Activated T-helper 1 cell treated with anti-CD3 and anti-CD28 coated beads, Interleukin-12 subunit alpha, Interleukin-12 subunit beta, Interleukin-2, Interleukin-4 antibody, amounts not matched to agents 30 ng/mL and 10 ng/mL and 1 ng/mL, durations not matched to agents 14 hours and 24 hours and 36 hours (primary cell): ENCODE measurements at regions not wholly inside any gene's neighbourhood (a gene's known extent, or its start where the extent isn't known, plus 50 kb on each side); places are given as distances from the start of the nearest gene placed in this dataset.
"Not testable (repeated sequence)": the region's sequence is repeated elsewhere in the genome, so short reads cannot be mapped to it uniquely, and the experiment has no call there.

Experiments used
- DNase-seq: peaks from one replicate; pipeline ENCODE4 v3.0.0; 2021; ENCODE audit warnings: low spot score
- H3K27ac Mint-ChIP-seq: one replicate; pipeline ENCODE4 v1.8.0; 2021; ENCODE audit warnings: mild to moderate bottlenecking, mixed read lengths
- H3K27me3 Mint-ChIP-seq: one replicate; pipeline ENCODE4 v1.8.0; 2022; ENCODE audit warnings: mild to moderate bottlenecking, moderate library complexity, mixed read lengths; ENCODE audit not compliant: insufficient read depth
- H3K36me3 Mint-ChIP-seq: one replicate; pipeline ENCODE4 v1.8.0; 2021; ENCODE audit warnings: low read depth, mixed read lengths
- H3K4me1 Mint-ChIP-seq: one replicate; pipeline ENCODE4 v1.8.0; 2021; ENCODE audit warnings: low read depth, mixed read lengths
- H3K4me3 Mint-ChIP-seq: one replicate; pipeline ENCODE4 v1.8.0; 2021; ENCODE audit warnings: mild to moderate bottlenecking, moderate library complexity, mixed read lengths
- H3K9me3 Mint-ChIP-seq: one replicate; pipeline ENCODE4 v1.8.0; 2021; ENCODE audit warnings: mixed read lengths
- intact Hi-C: fragments of 100-400 bp; cut with micrococcal nuclease; formaldehyde crosslinking; loops from one replicate; pipeline ENCODE4 v1.15.1; 2024

- intact Hi-C loops: no loop called here
- no peak overlapping the region for H3K27ac Mint-ChIP-seq
- no peaks in the 10 kb centered on the region for H3K36me3 Mint-ChIP-seq
- no peak for DNase-seq
- no peak overlapping the region for H3K4me3 Mint-ChIP-seq
- peaks cover 8% of the 10 kb centered on the region for H3K4me1 Mint-ChIP-seq
- no peaks in the 10 kb centered on the region for H3K9me3 Mint-ChIP-seq
- H3K27me3 Mint-ChIP-seq: peaks cover 40% of the 10 kb centered on the region
Observed at GRCh38 chr14:51595881-51596455, 55.7 kb upstream of the FRMD6 start.

DNA sequence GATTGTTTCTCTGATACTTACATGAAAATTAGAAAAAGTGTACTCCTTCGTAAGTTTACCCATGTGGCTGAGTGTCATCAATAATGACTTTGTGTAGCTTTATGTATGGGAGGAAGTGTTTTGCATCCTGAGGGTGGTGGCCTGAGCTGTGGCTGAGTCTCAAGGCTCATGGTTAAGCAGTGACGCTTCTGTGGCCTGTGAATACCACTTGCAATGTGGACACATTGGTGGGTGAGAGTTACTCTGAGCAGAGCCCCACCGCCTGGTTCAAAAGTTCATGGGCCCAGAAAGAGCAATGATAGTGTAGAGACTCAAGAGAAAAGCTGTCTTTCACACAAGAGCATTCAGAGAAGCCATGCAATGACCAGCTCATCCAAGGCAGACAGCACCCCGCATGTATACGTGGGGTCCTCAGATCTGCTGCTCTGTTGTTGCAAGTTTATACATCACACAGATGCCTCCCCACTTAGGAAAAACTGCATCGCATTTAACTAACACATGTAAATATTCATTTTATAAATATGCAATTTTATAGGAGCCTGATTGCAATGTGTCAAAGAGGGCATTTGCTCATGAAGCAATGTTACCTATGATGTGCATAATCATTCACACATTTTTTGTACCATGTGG is 55.1 kb upstream of the FRMD6 start:
- no peak overlapping the region for H3K4me3 Mint-ChIP-seq
- intact Hi-C loops: no loop called here

GRCh38 chr14:51597261-51598001 is 54.3 kb upstream of the FRMD6 start:
- Mint-ChIP-seq H3K36me3 (no peaks in the 10 kb centered on the region), H3K4me3 (no peak overlapping the region), H3K4me1 (peaks cover 8% of the 10 kb centered on the region), H3K9me3 (no peaks in the 10 kb centered on the region), H3K27me3 (peaks cover 30% of the 10 kb centered on the region), H3K27ac (no peak overlapping the region)
- intact Hi-C loops: no loop called here
- no peak for DNase-seq

More for the DNA sequence above, 55.1 kb upstream of the FRMD6 start:
- Mint-ChIP-seq H3K36me3 (no peaks in the 10 kb centered on the region), H3K9me3 (no peaks in the 10 kb centered on the region), H3K27me3 (peaks cover 37% of the 10 kb centered on the region), H3K4me1 (peaks cover 8% of the 10 kb centered on the region), H3K27ac (no peak overlapping the region)
- no peak for DNase-seq

DNA sequence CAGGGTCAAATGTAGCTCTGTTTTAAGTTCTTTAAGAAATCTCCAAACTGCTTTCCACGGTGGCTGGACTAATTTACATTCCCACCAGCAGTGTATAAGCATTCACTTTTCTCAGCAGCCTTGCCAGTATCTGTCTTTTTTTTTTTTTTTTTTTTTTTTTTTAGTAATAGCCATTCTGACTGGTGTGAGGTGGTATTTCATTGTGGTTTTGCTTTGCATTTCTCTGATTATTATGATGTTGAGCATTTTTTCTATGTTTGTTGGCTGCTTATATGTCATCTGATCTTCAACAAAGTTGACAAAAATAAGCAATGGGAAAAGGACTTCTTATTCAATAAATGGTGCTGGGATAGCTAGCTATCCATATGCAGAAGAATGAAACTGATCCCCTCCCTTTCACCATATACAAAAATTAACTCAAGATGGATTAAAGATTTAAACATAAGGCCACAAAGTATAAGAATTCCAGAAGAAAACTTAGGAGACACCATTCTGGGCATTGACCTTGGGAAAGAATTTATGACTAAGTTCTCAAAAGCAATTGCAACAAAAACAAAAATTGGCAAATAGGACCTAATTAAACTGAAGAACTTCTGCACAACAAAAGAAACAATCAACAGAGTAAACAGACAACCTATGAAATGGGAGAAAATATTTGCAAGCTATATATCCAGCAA is 52.6 kb upstream of the FRMD6 start:
- H3K4me1 Mint-ChIP-seq, intact Hi-C loops, H3K9me3 Mint-ChIP-seq, H3K27ac Mint-ChIP-seq, H3K36me3 Mint-ChIP-seq, DNase-seq, H3K4me3 Mint-ChIP-seq: not testable (repeated sequence)
- H3K27me3 Mint-ChIP-seq: peaks cover 17% of the 10 kb centered on the region

GRCh38 chr14:51600658-51601057 is 51.1 kb upstream of the FRMD6 start:
- no peak overlapping the region for H3K27ac Mint-ChIP-seq
- peaks cover 22% of the 10 kb centered on the region for H3K27me3 Mint-ChIP-seq
- H3K4me3 Mint-ChIP-seq: no peak overlapping the region
- no peaks in the 10 kb centered on the region for H3K9me3 Mint-ChIP-seq
- no peaks in the 10 kb centered on the region for H3K36me3 Mint-ChIP-seq
- intact Hi-C loops: no loop called here
- DNase-seq: no peak
- no peaks in the 10 kb centered on the region for H3K4me1 Mint-ChIP-seq
